Epithelial cell of esophagus (primary cell): ENCODE measurements at regions not wholly inside any gene's neighbourhood (a gene's known extent, or its start where the extent isn't known, plus 50 kb on each side); places are given as distances from the start of the nearest gene placed in this dataset.

ENCODE experiments used
- DNase-seq: peaks from one replicate; pipeline ENCODE4 v3.0.0; 2010; ENCODE audit warnings: low read depth
- H3K4me3 ChIP-seq: 2 replicates; pipeline ENCODE4 v1.5.1; 2011; ENCODE audit warnings: mild to moderate bottlenecking, low read length, control low read depth
- TF ChIP-seq, protein P1 (sequence below): IDR thresholded peaks from 2 replicates; pipeline ENCODE4 v1.5.1; 2011; ENCODE audit warnings: low read depth, mild to moderate bottlenecking, low read length, control low read depth, inconsistent platforms; ENCODE audit not compliant: insufficient read depth; ENCODE audit errors: missing control alignments

- no peak for DNase-seq
- TF ChIP-seq, protein P1, sequence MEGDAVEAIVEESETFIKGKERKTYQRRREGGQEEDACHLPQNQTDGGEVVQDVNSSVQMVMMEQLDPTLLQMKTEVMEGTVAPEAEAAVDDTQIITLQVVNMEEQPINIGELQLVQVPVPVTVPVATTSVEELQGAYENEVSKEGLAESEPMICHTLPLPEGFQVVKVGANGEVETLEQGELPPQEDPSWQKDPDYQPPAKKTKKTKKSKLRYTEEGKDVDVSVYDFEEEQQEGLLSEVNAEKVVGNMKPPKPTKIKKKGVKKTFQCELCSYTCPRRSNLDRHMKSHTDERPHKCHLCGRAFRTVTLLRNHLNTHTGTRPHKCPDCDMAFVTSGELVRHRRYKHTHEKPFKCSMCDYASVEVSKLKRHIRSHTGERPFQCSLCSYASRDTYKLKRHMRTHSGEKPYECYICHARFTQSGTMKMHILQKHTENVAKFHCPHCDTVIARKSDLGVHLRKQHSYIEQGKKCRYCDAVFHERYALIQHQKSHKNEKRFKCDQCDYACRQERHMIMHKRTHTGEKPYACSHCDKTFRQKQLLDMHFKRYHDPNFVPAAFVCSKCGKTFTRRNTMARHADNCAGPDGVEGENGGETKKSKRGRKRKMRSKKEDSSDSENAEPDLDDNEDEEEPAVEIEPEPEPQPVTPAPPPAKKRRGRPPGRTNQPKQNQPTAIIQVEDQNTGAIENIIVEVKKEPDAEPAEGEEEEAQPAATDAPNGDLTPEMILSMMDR = no peak
- H3K4me3 ChIP-seq = no peak overlapping the region
These were observed 64.0 kb upstream of the APCDD1L start for GRCh38 chr20:58579069-58579818.

DNA sequence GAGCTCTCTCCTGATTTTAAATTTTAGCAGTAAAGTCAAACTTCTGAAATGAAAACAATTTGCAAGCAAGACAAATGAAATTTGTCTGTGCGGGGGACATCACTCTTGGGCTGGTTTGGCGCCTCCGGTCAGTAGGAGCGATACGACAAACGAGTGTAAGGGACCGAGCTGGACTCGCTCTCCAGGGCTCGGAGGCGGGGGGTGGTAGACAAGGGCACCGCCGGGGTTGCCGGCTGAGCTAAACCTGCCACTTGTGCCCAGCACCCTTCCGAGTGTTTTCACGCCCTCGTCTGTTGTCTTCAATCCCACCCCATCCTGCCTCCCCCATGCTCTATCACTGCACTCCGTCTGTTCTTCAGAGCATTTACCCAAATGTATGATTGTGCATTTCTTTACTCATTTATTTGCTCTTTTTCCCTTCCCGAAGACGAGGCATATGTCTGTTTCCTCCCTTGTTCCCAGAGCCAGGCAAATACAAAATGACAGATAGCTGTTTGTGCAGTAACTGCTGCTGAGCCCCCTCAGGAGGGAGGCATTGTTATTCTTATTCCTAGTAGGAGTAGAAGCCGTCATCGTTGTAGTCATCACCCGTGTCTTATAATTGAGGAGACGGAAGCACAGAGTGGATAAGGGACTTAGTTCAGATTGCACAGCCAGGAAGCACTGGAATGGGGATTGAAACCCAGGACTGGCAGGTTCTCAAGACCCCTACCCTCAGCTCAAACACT lies 62.8 kb upstream of the APCDD1L start:
- H3K4me3 ChIP-seq = no peak overlapping the region
- TF ChIP-seq, protein P1 = no peak
- no peak for DNase-seq

DNA sequence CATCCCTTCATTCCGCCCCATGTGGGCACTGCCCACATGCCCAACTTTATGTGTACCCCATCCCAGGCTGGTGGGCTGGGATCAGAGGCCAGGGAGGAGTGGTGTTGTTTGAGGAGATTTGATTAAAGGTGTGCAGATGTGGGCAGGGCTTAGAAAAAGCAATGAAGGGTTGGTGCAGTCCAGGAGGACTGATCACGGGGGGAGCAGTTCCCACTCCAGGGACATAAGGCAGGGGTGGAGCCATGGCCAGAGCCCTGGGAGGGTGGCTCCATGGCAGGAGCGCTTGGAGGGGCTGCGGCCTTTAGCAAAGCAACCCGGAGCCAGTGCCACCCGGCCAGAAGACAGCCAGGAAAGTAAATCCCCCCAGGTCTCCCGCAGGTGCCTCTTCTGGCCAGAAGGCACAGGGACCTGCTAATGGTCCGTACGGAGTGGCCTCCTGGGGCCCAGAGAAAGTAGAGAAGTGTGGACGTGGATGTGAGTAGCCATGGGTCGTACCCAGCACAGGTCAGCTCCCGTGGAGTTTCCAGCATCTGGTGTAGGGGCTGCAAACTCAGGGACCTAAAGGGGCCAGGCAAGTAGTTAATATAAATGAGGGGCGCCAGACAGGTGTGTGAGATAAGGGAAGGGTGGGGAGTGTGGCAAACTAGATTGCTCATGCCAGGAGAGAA lies 62.1 kb upstream of the APCDD1L start:
- TF ChIP-seq, protein P1 = no peak
- DNase-seq = no peak
- H3K4me3 ChIP-seq = no peak overlapping the region

DNA sequence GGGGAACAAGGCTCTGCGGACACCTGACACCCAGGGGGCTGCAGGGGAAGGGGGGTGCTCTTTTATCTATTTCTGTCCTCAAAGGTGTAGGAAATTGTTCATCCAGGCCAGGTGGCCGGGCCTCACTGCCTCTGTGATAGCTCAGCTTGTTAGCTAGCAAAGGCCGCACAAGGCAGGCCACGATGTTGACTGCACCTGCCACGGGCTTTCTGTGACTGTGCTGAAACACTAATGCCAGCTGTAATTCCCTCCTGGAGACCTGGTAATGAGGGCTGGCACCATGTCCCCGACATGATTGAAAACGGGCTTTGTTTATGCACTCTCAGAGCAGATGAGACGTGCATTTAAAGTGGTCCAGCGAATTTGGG lies 61.4 kb upstream of the APCDD1L start:
- DNase-seq = no peak
- TF ChIP-seq, protein P1 = no peak
- H3K4me3 ChIP-seq = no peak overlapping the region

- DNase-seq = no peak
- TF ChIP-seq, protein P1 = no peak
- no peak overlapping the region for H3K4me3 ChIP-seq
These were observed 60.8 kb upstream of the APCDD1L start for GRCh38 chr20:58575776-58576602.

DNA sequence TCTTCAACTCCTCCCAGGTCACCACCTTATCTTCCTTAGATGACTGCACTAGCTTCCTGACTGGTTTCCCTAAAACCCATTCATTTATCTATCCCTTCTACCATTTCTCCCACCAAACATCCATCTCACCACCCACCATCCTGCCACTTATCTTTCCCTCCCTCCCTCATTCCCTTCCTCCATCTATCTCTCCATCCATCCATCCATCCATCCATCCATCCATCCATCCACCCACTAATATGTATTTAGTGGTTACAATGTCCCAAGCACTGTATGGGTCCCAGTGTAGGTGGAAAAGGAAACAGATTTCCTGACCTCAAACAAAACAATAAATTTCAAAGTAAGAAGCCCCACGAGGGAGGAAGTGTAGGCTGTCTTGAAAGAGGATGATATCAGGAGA lies 59.3 kb upstream of the APCDD1L start:
- H3K4me3 ChIP-seq = no peak overlapping the region
- DNase-seq = no peak
- TF ChIP-seq, protein P1 = no peak
